GM12878 (cell line): ENCODE measurements at regions not wholly inside any gene's neighbourhood (a gene's known extent, or its start where the extent isn't known, plus 50 kb on each side); places are given as distances from the start of the nearest gene placed in this dataset.
A peak's percentile ranks its signal among the peaks of the same experiment; 100 is the strongest.

Experiments
- ATAC-seq: fragments of 200-7000 bp; cut with Tn5 transposase; 3 replicates; pipeline ENCODE4 v1.9.1; 2020; ENCODE audit warnings: mild to moderate bottlenecking, moderate library complexity
- BruUV-seq: library from RNA; stranded (reverse); fragments of 400-500 nt; replicated peaks from 2 replicates; lab custom pipeline; 2021; lab: Mats Ljungman, UMichigan
- CTCF ChIA-PET: fragments of 300-600 bp; sonication (Branson Sonifier 250); formaldehyde crosslinking; extraction: SDS; loops from one replicate; lab custom pipeline; 2021; ENCODE audit warnings: inconsistent platforms; lab: Yijun Ruan, JAX
- POLR2A ChIA-PET: fragments of 350-600 bp; formaldehyde crosslinking; extraction: SDS; loops from one replicate; lab custom pipeline; 2021; ENCODE audit warnings: inconsistent platforms; lab: Charles Lee
- RAD21 ChIA-PET: fragments of 300-600 bp; sonication (Branson Sonifier 250); formaldehyde crosslinking; loops from one replicate; lab custom pipeline; 2023; ENCODE audit warnings: antibody characterized with exemption; ENCODE audit not compliant: unreplicated experiment; lab: Charles Lee
- SMC1A ChIA-PET: fragments of 300-600 bp; sonication (Branson Sonifier 250); formaldehyde crosslinking; loops from one replicate; lab custom pipeline; 2023; ENCODE audit not compliant: unreplicated experiment, uncharacterized antibody; lab: Charles Lee
- DNase-seq: peaks from one replicate; pipeline ENCODE4 v3.0.0-alpha.2; 2011; ENCODE audit warnings: low read depth, low spot score
- FAIRE-seq: peaks from 3 replicates; lab custom pipeline; 2011; peaks lifted over from hg19 to GRCh38; lab: Jason Lieb, UNC
- H2AFZ ChIP-seq: 2 replicates; pipeline ENCODE4 v1.6.0; 2011; ENCODE audit warnings: low read depth, low read length, control low read depth; ENCODE audit not compliant: control insufficient read depth
- H3K27ac ChIP-seq: 2 replicates; pipeline ENCODE4 v1.5.1; 2011; ENCODE audit warnings: control low read depth; ENCODE audit not compliant: control insufficient read depth, insufficient read depth
- H3K27me3 ChIP-seq, 2 experiments: replicated peaks in 1 of 2; 2 replicates each; pipeline versions ENCODE4 v1.6.0 to v1.6.1; 2011; ENCODE audit warnings: low read length in 1 of 2; ENCODE audit not compliant: control insufficient read depth in 2 of 2, insufficient read depth in 2 of 2
- H3K36me3 ChIP-seq, 2 experiments: 2 replicates each; pipeline ENCODE4 v1.5.1; 2011; ENCODE audit warnings: low read length in 1 of 2; ENCODE audit not compliant: control insufficient read depth in 2 of 2, insufficient read depth in 2 of 2
- H3K4me1 ChIP-seq: 2 replicates; pipeline ENCODE4 v1.6.1; 2011; ENCODE audit warnings: mild to moderate bottlenecking, low read length, moderate library complexity, mixed read lengths; ENCODE audit not compliant: control insufficient read depth, insufficient read depth
- H3K4me2 ChIP-seq: 2 replicates; pipeline ENCODE4 v1.6.0; 2011; ENCODE audit warnings: control low read depth; ENCODE audit not compliant: control insufficient read depth, insufficient read depth
- H3K4me3 ChIP-seq: fragments of 200-600 bp; sonication (generic); 2 replicates; pipeline ENCODE4 v1.5.1; 2016
- H3K79me2 ChIP-seq: 2 replicates; pipeline ENCODE4 v1.6.0; 2011; ENCODE audit warnings: low read length; ENCODE audit not compliant: control insufficient read depth, insufficient read depth
- H3K9ac ChIP-seq: 2 replicates; pipeline ENCODE4 v1.8.0; 2011; ENCODE audit warnings: low read length, control low read depth, mixed read lengths; ENCODE audit not compliant: control insufficient read depth, insufficient read depth
- H3K9me3 ChIP-seq: replicated peaks from 3 replicates; pipeline ENCODE4 v1.5.1; 2011; ENCODE audit warnings: mild to moderate bottlenecking, low read length; ENCODE audit not compliant: control insufficient read depth, insufficient read depth
- H4K20me1 ChIP-seq: 2 replicates; pipeline ENCODE4 v1.6.0; 2011; ENCODE audit not compliant: control insufficient read depth, insufficient read depth
- ASH2L ChIP-seq: fragments of 300-600, 200-600 bp; sonication (generic); IDR thresholded peaks from 2 replicates; pipeline ENCODE4 v1.6.1; 2017; ENCODE audit warnings: low read depth, mild to moderate bottlenecking, borderline replicate concordance
- BMI1 ChIP-seq: fragments of 450-650 bp; IDR thresholded peaks from 2 replicates; pipeline ENCODE4 v1.6.1; 2016; ENCODE audit warnings: mild to moderate bottlenecking, moderate library complexity, borderline replicate concordance
- CBX5 ChIP-seq: sonication (generic); IDR thresholded peaks from 2 replicates; pipeline ENCODE4 v1.6.1; 2016; ENCODE audit warnings: low read depth, moderate library complexity, mild to moderate bottlenecking, inconsistent platforms
- DPF2 ChIP-seq: fragments of 450-650 bp; IDR thresholded peaks from 2 replicates; pipeline ENCODE4 v1.6.1; 2017; ENCODE audit warnings: mild to moderate bottlenecking
- EP300 ChIP-seq, 2 experiments: fragments of 150-350 bp in 1 of 2; IDR thresholded peaks; 2 replicates each; pipeline ENCODE4 v1.6.1; 2011 to 2012; ENCODE audit warnings: low read depth in 2 of 2, low read length in 2 of 2, borderline replicate concordance in 1 of 2, improper control_type of control experiment in 1 of 2, inconsistent platforms in 1 of 2; ENCODE audit not compliant: control insufficient read depth in 1 of 2
- EZH2 ChIP-seq: IDR thresholded peaks from 2 replicates; pipeline ENCODE4 v1.6.1; 2012; ENCODE audit warnings: low read depth, mild to moderate bottlenecking, control low read depth, inconsistent platforms, low read length, borderline replicate concordance; ENCODE audit not compliant: control insufficient read depth
- GATAD2B ChIP-seq: fragments of 450-650 bp; conservative IDR thresholded peaks from 2 replicates; pipeline ENCODE4 v1.6.1; 2017; ENCODE audit warnings: low read depth, mild to moderate bottlenecking, moderate library complexity
- REST ChIP-seq: IDR thresholded peaks from 2 replicates; pipeline ENCODE4 v1.6.1; 2012; ENCODE audit warnings: mild to moderate bottlenecking, low read depth, low read length
- SIX5 ChIP-seq: IDR thresholded peaks from 2 replicates; pipeline ENCODE4 v1.6.1; 2011; ENCODE audit warnings: mild to moderate bottlenecking, low read depth, low read length, moderate library complexity; ENCODE audit not compliant: severe bottlenecking
- SKIL ChIP-seq: fragments of 450-650 bp; IDR thresholded peaks from 2 replicates; pipeline ENCODE4 v1.6.1; 2017; ENCODE audit warnings: mild to moderate bottlenecking, low read depth, inconsistent platforms; ENCODE audit not compliant: poor library complexity, severe bottlenecking
- USF1 ChIP-seq: IDR thresholded peaks from 2 replicates; pipeline ENCODE4 v1.6.1; 2011; ENCODE audit warnings: borderline replicate concordance, low read depth, mild to moderate bottlenecking, moderate library complexity, mixed read lengths, low read length; ENCODE audit not compliant: insufficient read depth; ENCODE audit errors: extremely low read length
- ZBTB4 ChIP-seq: fragments of 450-650 bp; formaldehyde crosslinking; IDR thresholded peaks from 2 replicates; pipeline ENCODE4 v1.4.0; 2022; ENCODE audit warnings: mild to moderate bottlenecking, moderate library complexity
- ZNF24 ChIP-seq: fragments of 450-650 bp; IDR thresholded peaks from 2 replicates; pipeline ENCODE4 v1.6.1; 2017; ENCODE audit warnings: antibody characterized with exemption, mild to moderate bottlenecking
- ZSCAN29 ChIP-seq: fragments of 450-650 bp; IDR thresholded peaks from 2 replicates; pipeline ENCODE4 v1.6.1; 2017; ENCODE audit warnings: mild to moderate bottlenecking, moderate library complexity
- WGBS: methylation state at CpG from one replicate; pipeline ENCODE4 v1.1.6; 2016; ENCODE audit warnings: low lambda C conversion rate; ENCODE audit not compliant: insufficient replicate concordance, insufficient coverage; ENCODE audit errors: missing lambda C conversion rate; 5-methylcytosine and 5-hydroxymethylcytosine counted together
- in situ Hi-C: fragments of 300-500 bp; cut with MboI; formaldehyde crosslinking; loops from 9 replicates; pipeline ENCODE4 v1.14.3; 2018; ENCODE audit warnings: mixed read lengths
- intact Hi-C: fragments of 100-400 bp; cut with micrococcal nuclease; formaldehyde crosslinking; loops from one replicate; pipeline ENCODE4 v1.14.2; 2022; ENCODE audit not compliant: unreplicated experiment

- Histone ChIP-seq H3K9ac (no peak overlapping the region), H3K4me3 (no peak overlapping the region), H3K9me3 (no peaks in the 10 kb centered on the region), H4K20me1 (no peaks in the 10 kb centered on the region), H3K4me1 (no peaks in the 10 kb centered on the region), H3K27ac (no peak overlapping the region), H3K79me2 (no peaks in the 10 kb centered on the region), H3K36me3 (no peaks in the 10 kb centered on the region), H3K27me3 (no peaks in the 10 kb centered on the region), H2AFZ (no peak overlapping the region), H3K4me2 (no peak overlapping the region)
- intact Hi-C loops (no loop called here), in situ Hi-C loops (no loop called here)
- BruUV-seq = no TSS peak
- 68% methylated on average over 1 of the region's 1 CpG for WGBS
- ATAC-seq (peak; percentile 52), FAIRE-seq (no peak), DNase-seq (no peak)
- ChIA-PET RAD21 (no interaction called here), CTCF (no interaction called here), SMC1A (no interaction called here), POLR2A (no interaction called here)
- TF ChIP-seq USF1 (no peak), CBX5 (no peak), DPF2 (no peak), SIX5 (no peak), SKIL (no peak), EZH2 (no peak), ZNF24 (no peak), REST (no peak), GATAD2B (no peak), EP300 (IDR thresholded peaks at IDR 0.05; ENCODE audit: borderline replicate concordance in 1 of 2, control insufficient read depth in 1 of 2, low read depth in 2 of 2, low read length in 2 of 2) (no peak), ASH2L (no peak), ZSCAN29 (no peak), ZBTB4 (CRISPR knock-in tag) (no peak), BMI1 (no peak)
These were observed 780.5 kb downstream of the MRPL39 start for GRCh38 chr21:24826822-24827221.
